GM19023 (cell line): ENCODE measurements at regions not wholly inside any gene's neighbourhood (a gene's known extent, or its start where the extent isn't known, plus 50 kb on each side); places are given as distances from the start of the nearest gene placed in this dataset.

ENCODE experiments used
- ATAC-seq: cut with Tn5 transposase; IDR thresholded peaks from one replicate; pipeline ENCODE4 v1.9.1; 2021; ENCODE audit warnings: mild to moderate bottlenecking, moderate library complexity; ENCODE audit not compliant: unreplicated experiment

DNA sequence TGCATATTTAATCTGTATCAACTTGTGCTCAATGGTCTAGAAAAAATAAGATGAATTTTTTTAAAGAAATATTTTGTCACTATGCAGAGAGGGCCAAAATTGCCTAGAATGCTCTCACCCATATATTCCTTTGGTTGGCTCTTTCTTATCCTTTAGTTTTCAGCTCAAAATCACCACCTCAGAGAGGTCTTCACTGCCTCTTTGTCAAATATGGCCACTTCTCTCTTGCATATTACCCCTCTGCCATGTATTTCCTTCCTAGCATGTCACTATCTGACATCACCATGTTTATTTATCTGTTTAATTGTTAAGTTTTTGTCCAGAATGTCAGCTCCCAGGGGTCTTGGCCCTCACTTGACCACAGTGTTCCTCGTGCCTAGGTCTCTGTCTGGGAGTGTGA is 535.2 kb upstream of the CDH2 start:
- ATAC-seq = no peak

DNA sequence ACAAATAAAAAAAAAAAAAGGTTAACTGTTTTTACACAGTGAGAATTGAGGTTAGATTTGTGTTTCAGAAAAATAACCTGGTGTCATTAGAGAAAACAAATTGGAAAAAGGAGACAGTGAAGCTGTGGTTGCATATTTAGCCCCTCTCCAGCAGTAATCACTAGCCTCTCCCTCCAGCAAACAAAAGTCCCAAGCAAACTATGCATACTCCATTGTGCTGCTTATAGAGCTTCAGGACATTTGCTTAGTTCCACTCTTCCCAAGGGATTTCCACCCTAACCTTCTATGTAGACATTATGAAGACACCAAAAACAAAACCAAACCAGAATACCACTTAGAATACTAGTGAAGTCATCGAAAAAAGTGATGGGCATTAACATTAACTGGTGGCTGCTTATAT is 534.2 kb upstream of the CDH2 start:
- no peak for ATAC-seq

DNA sequence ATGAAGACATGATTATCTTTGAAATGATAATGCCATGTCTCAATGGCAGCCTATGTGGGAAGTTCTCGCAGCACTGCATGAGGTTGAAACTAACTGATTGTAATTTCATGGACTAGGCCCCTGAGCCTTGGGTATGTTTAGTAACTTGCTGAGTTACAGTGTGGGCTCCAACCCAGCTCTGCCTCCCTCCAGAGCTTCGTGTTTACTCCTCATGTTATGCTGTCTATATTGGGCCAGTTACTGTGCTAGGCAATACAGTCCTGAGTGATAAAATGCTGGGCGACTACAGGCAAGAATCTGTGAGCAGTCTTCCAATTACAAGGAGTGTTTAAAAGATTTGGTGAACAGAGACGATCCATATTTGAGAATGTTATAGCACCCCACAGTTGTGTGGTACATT is 530.1 kb upstream of the CDH2 start:
- no peak for ATAC-seq

DNA sequence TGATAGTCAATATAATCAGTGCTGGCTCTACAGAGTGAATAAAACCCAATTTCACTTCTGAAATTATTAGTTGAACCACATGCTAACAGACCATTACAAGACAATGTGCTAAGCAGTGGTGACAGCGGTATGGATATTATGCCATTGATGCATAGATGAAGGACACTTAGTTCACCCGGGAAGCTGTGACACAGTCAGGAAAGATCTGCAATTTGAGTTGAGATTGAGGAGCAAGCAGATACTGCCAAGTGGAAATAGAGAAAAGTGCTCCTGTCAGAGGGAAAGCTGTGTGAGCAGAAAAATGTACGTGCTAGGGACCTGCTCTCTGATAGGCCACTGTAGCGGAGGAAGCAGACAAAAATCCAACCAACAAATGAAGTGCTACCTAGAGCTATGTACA is 529.5 kb upstream of the CDH2 start:
- no peak for ATAC-seq

- ATAC-seq = no peak
Observed at GRCh38 chr18:28705482-28705881, 528.6 kb upstream of the CDH2 start.

DNA sequence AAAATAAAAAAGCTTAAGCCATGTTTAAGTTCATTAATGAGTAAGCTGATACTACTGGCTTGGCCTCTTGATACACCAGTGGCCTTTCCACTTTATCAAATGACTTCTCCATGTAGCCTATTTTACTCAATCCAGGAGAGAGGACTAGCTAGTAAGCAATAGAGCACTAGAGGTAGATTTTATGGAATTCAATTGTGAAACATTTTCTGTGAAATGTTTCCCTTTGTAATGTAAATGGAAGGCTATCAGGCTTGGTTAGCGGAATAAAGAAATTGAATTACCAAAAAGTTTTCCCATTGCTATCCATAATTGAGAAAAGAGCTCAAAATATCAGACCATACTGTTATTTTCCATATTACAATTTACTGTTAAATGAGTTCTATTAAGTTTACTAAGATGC is 515.4 kb upstream of the CDH2 start:
- ATAC-seq = no peak

- ATAC-seq = no peak
Observed at GRCh38 chr18:28691496-28691840, 514.5 kb upstream of the CDH2 start.

DNA sequence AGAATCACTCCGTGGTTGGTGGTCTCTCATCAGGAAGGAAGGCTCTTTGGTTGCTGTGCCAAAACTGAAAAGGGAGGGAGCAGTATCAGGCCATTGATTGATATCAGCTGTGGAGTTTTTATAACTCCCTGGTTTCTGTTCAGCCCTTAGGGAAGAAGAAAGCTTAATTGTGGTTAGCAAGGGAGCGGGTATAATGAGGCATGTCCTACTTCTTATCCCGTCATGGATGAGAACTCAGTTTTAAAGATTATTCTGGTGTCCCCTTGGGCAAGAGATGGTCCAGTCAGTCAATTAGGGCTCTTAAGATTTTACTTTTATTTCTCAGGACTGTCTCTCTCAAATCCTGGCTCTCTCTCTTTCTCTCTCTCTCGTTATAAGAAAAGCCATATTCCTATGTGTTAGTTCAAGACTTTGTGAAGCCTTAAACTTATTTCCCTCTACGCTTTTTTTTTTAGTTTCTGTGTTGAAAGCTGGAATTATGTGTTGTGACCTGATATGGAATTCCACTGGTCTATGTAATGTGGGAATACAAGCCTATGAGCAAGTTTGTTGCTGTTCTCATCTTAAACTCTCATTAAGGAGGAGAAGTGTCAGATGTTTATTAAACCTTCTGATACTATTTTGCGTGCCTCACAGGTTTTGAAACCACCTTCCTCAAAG is 514.0 kb upstream of the CDH2 start:
- ATAC-seq = no peak

- no peak for ATAC-seq
Observed at GRCh38 chr18:28690100-28690499, 513.2 kb upstream of the CDH2 start.

GRCh38 chr18:28689588-28689987 is 512.7 kb upstream of the CDH2 start:
- no peak for ATAC-seq

GRCh38 chr18:28684746-28685355 is 507.9 kb upstream of the CDH2 start:
- ATAC-seq = no peak

- no peak for ATAC-seq
Observed at GRCh38 chr18:28682912-28683311, 506.0 kb upstream of the CDH2 start.

GRCh38 chr18:28669165-28669564 is 492.2 kb upstream of the CDH2 start:
- no peak for ATAC-seq

DNA sequence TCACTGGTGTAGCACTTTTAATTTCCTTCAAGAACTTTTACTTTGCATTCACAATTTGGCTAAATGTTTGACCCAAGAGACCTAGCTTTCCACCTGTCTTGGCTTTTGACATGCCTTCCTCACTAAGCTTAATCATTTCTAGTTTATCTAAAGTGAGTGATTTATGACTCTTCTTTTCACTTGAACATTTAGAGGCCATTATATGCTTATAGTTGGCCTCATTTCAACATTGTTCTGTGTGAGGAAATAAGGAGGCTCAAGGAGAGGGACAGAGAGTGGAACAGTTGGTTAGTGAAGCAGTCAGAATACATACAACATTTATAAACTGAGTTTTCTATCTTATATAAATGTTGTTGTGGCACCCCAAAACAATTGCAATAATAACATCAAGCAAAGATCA is 489.3 kb upstream of the CDH2 start:
- ATAC-seq = no peak

DNA sequence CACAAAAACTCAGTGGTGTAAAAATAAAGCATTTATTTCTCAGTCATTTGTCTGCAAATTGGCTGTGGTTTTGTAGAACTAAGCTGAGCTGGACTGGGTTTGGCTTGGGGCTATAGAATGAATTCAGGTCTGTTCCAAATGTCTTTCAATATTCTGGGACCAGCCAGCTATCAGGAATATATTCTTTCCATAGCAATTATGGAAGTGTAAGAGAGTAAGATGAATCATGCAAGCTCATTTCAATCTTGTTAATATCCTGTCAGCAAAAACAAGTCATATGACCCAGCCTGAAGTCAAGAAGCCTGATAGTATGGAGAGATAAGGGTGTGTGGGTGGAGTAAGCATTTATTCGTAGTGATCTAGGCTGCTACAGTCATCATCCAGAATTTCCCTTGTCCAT is 481.0 kb upstream of the CDH2 start:
- no peak for ATAC-seq

DNA sequence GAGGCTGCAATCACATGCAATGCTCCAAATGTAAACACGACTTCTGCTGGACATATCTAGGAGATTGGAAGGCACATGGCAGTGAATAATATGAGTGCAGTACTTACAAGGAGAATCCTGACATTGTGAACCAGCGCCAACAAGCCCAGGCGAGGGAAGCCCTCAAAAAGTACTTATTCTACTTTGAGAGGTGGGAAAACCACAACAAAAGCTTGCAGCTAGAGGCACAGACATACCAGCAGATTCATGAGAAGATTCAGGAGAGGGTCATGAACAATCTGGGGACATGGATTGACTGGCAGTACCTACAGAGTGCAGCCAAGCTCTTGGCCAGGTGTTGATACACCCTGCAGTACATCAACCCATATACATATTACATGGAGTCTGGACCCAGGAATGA is 475.7 kb upstream of the CDH2 start:
- ATAC-seq = no peak

DNA sequence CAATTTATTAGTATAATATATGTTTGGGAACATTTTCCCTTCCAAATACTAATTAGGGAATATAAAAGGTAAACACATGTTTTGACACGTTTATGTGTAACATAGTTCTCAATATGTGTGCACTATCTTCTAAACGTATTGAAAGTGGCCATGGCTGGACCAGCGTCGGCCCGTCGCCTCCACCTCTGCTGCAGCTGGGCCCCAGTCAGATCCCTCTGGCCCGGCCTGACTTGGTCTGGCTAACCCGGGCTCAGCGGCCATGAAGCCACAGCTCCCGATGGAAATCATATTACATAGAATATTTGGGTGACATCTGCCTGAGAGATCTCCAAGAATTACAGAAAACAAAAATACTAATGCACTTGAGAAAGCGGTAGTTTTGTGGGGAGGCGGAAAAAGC is 474.4 kb upstream of the CDH2 start:
- no peak for ATAC-seq

DNA sequence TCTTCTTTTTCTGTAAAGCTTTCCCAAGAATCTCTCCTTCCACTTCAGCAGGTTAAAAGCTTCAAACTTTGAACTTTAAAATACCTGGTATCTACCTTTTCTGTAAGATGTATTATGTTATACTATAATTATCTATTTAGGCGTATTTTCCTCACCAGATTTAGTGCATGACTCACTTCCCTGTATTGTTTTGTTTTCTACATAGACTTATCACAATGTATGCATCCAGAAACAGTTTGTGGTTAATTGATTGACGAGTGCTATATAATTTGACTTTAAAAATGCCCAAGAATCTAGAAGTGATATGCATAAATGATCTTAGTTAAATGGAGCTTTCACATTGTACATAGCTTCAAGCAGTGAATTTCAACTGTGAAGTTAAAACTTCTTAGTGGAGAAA is 473.9 kb upstream of the CDH2 start:
- no peak for ATAC-seq

DNA sequence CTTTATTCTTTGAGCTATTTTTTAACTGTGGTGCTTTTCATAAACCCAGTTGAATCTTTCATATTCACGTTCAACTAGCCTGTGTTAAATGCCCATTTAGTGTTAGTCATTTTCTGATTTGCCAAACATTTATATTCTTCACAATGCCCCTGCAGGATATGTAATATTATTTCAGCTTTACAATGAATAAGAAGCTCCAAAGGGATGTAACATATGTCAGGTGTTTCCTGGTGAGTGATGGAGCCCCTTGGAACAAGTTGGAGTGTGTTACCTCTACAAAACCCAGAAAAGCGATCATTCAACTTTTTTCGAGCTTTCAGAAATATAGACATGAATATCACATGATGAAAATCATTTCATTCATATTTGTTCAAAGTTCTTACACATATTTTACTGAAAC is 471.0 kb upstream of the CDH2 start:
- ATAC-seq = no peak

GRCh38 chr18:28637897-28638296 is 461.0 kb upstream of the CDH2 start:
- ATAC-seq = no peak

- no peak for ATAC-seq
Observed at GRCh38 chr18:28635530-28635929, 458.6 kb upstream of the CDH2 start.

- no peak for ATAC-seq
Observed at GRCh38 chr18:28626756-28627155, 449.8 kb upstream of the CDH2 start.

DNA sequence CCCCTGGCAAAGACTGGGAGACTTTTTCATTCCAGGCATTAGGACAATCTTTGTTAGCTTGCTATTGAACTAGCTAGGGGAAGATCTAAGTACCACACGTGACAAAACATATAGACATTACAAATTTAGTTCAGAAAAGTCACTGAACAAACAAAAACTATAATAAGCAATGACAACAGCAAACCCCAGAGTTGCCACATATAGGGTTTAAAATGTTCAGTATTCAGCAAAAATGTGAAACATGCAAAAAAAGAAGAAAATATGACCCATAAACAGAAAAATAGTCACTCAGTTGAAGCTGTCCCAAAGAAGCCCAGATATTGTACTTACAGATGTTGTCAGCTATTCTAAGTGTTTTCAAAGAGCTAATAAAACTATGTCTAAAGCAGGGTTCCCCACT is 431.1 kb upstream of the CDH2 start:
- ATAC-seq = no peak
